ENCODE measurements at regions not wholly inside any gene's neighbourhood (a gene's known extent, or its start where the extent isn't known, plus 50 kb on each side); places are given as distances from the start of the nearest gene placed in this dataset.

DNA sequence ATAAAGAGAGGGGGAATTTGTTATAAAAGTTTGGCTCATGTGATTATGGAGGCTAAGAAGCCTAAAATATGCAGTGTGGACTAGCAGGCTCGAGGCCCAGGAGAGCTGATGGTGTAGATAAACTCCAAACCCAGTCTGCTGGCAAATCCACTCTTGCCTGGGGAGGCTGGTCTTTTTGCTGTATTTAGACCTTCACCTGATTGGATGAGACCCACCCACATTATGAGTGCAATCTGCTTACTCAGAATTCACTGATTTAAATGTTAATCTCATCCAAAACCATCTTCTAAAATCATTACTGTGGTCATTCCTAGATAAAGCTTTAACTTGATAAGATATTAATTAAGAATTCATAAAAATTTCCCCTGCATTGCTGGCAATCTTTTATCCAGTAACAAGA lies 473.2 kb downstream of the TMA16 start:
- 34 to 50% methylated on average over 1 of the region's 1 CpG for WGBS, 2 donors
- H3K27ac ChIP-seq = no peak overlapping the region
- ATAC-seq (no peak), DNase-seq (no peak)
- no peak overlapping the region for H3K4me3 ChIP-seq
- no peaks in the 10 kb centered on the region for H3K4me1 ChIP-seq
- no peaks in the 10 kb centered on the region for H3K36me3 ChIP-seq
- H3K27me3 ChIP-seq = no peaks in the 10 kb centered on the region
- TF ChIP-seq, protein P1, sequence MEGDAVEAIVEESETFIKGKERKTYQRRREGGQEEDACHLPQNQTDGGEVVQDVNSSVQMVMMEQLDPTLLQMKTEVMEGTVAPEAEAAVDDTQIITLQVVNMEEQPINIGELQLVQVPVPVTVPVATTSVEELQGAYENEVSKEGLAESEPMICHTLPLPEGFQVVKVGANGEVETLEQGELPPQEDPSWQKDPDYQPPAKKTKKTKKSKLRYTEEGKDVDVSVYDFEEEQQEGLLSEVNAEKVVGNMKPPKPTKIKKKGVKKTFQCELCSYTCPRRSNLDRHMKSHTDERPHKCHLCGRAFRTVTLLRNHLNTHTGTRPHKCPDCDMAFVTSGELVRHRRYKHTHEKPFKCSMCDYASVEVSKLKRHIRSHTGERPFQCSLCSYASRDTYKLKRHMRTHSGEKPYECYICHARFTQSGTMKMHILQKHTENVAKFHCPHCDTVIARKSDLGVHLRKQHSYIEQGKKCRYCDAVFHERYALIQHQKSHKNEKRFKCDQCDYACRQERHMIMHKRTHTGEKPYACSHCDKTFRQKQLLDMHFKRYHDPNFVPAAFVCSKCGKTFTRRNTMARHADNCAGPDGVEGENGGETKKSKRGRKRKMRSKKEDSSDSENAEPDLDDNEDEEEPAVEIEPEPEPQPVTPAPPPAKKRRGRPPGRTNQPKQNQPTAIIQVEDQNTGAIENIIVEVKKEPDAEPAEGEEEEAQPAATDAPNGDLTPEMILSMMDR (IDR thresholded peaks at IDR 0.05) = no peak
- intact Hi-C loops (cut with DNase I) = no loop called here
- no peaks in the 10 kb centered on the region for H3K9me3 ChIP-seq

DNA sequence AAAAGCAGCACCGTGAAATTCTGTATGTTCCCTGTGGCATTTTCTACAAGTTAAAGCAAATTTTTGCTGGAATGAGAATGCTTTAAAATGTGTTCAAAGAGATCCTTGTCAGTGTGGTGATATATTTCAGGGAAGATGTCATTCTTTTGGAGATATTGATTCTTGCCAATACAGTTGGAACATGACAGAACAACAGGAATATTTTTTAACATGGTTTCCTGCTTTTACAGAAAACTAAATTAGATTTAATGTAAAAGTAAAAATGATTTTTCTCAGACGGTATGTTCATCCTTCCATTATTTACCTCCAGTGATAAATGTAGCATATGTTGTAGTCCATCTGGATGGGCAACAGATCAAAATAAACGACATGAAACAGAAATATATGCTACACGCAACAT lies 474.8 kb downstream of the TMA16 start:
- TF ChIP-seq, protein P1 (IDR thresholded peaks at IDR 0.05) = no peak
- Histone ChIP-seq H3K4me3 (no peak overlapping the region), H3K4me1 (no peaks in the 10 kb centered on the region), H3K27me3 (no peaks in the 10 kb centered on the region), H3K9me3 (no peaks in the 10 kb centered on the region), H3K36me3 (no peaks in the 10 kb centered on the region), H3K27ac (no peak overlapping the region)
- intact Hi-C loops (cut with DNase I) = no loop called here
- no peak for DNase-seq
- WGBS, 2 donors = 77 to 82% methylated on average over 4 of the region's 4 CpGs
- no peak for ATAC-seq

DNA sequence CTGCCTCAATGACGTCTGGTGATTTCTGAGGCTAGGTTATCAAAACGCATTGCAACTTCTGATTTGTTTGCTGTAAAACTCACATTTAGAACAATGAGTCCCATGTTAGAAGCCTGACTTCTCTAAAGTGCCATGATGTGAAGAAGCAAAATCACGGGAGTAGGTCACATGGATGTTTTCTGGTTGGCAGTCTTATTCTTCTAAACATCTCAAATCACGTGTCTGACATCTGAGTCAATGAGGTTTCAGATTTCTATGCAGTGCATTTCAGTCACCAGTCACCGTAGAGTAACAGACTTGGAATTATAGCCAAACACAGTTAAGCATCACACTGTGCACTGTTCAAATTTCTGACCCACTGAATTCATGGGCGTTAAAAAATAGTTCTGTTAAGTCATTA lies 482.1 kb downstream of the TMA16 start:
- TF ChIP-seq, protein P1 (IDR thresholded peaks at IDR 0.05) = no peak
- H3K36me3 ChIP-seq = no peaks in the 10 kb centered on the region
- WGBS, 2 donors = 69 to 78% methylated on average over 6 of the region's 6 CpGs
- intact Hi-C loops (cut with DNase I) = no loop called here
- no peaks in the 10 kb centered on the region for H3K4me1 ChIP-seq
- DNase-seq = no peak
- H3K27ac ChIP-seq = no peak overlapping the region
- no peak overlapping the region for H3K4me3 ChIP-seq
- no peak for ATAC-seq
- H3K9me3 ChIP-seq = peaks cover 0 to 3% (median 0%) of the 10 kb centered on the region in 11 donors
- no peaks in the 10 kb centered on the region for H3K27me3 ChIP-seq

DNA sequence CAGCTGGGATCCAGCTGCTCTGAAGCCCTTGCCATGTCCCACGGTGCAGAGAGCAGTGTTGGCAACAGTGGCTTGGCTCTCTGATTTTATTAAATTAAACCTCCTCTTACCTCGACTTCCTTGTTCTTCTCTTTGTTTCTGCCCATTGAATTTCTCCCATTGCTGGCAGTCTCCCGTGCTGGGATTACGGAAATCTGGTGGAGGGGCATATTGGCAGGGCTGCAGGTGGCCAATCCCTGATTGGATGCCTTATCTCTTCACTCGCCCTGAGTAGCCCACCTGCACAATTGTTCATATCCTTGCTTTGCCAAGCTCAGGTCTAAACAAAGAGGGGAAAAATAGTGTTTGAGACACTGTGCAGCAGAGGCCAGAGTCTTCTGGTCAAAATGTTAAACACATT lies 493.9 kb downstream of the TMA16 start:
- TF ChIP-seq, protein P1 (IDR thresholded peaks at IDR 0.05) = no peak
- 65 to 71% methylated on average over 5 of the region's 5 CpGs for WGBS, 2 donors
- Histone ChIP-seq H3K27ac (no peak overlapping the region), H3K36me3 (no peaks in the 10 kb centered on the region), H3K4me1 (no peaks in the 10 kb centered on the region), H3K4me3 (no peak overlapping the region), H3K27me3 (no peaks in the 10 kb centered on the region), H3K9me3 (no peaks in the 10 kb centered on the region)
- intact Hi-C loops (cut with DNase I) = no loop called here
- DNase-seq = no peak
- no peak for ATAC-seq

DNA sequence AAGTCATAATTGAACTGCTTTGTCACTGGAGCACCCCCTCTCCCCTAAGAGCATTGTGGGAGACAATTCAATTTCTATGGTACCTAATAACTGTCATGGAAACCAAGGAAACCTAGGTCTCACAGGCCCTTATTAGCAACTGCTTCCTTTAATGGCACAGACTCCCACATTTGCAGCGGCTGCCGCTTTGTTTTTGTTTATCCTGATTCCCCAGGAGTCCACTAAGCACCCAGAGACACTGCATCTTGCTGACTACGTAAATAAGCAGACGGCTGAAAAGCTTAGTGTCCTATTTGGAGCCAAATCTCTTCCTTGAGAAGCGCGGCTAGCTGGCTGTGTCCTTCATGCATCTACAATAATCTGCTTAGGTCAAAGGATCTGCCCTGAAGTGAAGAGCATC lies 494.4 kb downstream of the TMA16 start:
- no peaks in the 10 kb centered on the region for H3K36me3 ChIP-seq
- no peak overlapping the region for H3K27ac ChIP-seq
- TF ChIP-seq, protein P1 (IDR thresholded peaks at IDR 0.05) = no peak
- no peak for DNase-seq
- ATAC-seq = no peak
- no peaks in the 10 kb centered on the region for H3K4me1 ChIP-seq
- no peak overlapping the region for H3K4me3 ChIP-seq
- intact Hi-C loops (cut with DNase I) = no loop called here
- H3K27me3 ChIP-seq = no peaks in the 10 kb centered on the region
- WGBS, 2 donors = 27 to 34% methylated on average over 6 of the region's 6 CpGs
- H3K9me3 ChIP-seq = no peaks in the 10 kb centered on the region
